Glutamatergic neuron (in vitro differentiated cells): ENCODE measurements at regions not wholly inside any gene's neighbourhood (a gene's known extent, or its start where the extent isn't known, plus 50 kb on each side); places are given as distances from the start of the nearest gene placed in this dataset.
"Not testable (repeated sequence)": the region's sequence is repeated elsewhere in the genome, so short reads cannot be mapped to it uniquely, and the experiment has no call there.

Experiments used
- DNase-seq: peaks from one replicate; pipeline ENCODE4 v3.0.0; 2022
- H3K27ac Mint-ChIP-seq: one replicate; pipeline ENCODE4 v1.8.0; 2020; ENCODE audit warnings: mild to moderate bottlenecking, mixed read lengths, inconsistent platforms; ENCODE audit not compliant: unreplicated experiment
- H3K27me3 Mint-ChIP-seq: one replicate; pipeline ENCODE4 v1.8.0; 2020; ENCODE audit warnings: mild to moderate bottlenecking, moderate library complexity, mixed read lengths, inconsistent platforms; ENCODE audit not compliant: unreplicated experiment
- H3K36me3 Mint-ChIP-seq: one replicate; pipeline ENCODE4 v1.8.0; 2020; ENCODE audit warnings: mild to moderate bottlenecking, mixed read lengths, inconsistent platforms; ENCODE audit not compliant: unreplicated experiment
- H3K4me1 Mint-ChIP-seq: one replicate; pipeline ENCODE4 v1.8.0; 2020; ENCODE audit warnings: mild to moderate bottlenecking, low read depth, mixed read lengths, inconsistent platforms; ENCODE audit not compliant: unreplicated experiment
- H3K4me3 Mint-ChIP-seq: one replicate; pipeline ENCODE4 v1.8.0; 2020; ENCODE audit warnings: mild to moderate bottlenecking, mixed read lengths, inconsistent platforms; ENCODE audit not compliant: unreplicated experiment
- H3K9me3 Mint-ChIP-seq: one replicate; pipeline ENCODE4 v1.8.0; 2020; ENCODE audit warnings: mild to moderate bottlenecking, moderate library complexity, mixed read lengths, inconsistent platforms; ENCODE audit not compliant: unreplicated experiment
- CTCF ChIP-seq: fragments of 200-600 bp; sonication (generic); IDR thresholded peaks from one replicate; pipeline ENCODE4 v1.5.0; 2021; ENCODE audit not compliant: partially characterized antibody, unreplicated experiment

GRCh38 chr1:223019256-223019655 is 123.8 kb downstream of the TLR5 start:
- H3K9me3 Mint-ChIP-seq, result peaks cover 6% of the 10 kb centered on the region
- no peak overlapping the region for H3K27ac Mint-ChIP-seq
- no peak for TF ChIP-seq CTCF
- peaks cover 4% of the 10 kb centered on the region for H3K27me3 Mint-ChIP-seq
- H3K36me3 Mint-ChIP-seq, result peaks cover 3% of the 10 kb centered on the region
- DNase-seq, result no peak
- peaks cover 12% of the 10 kb centered on the region for H3K4me1 Mint-ChIP-seq
- H3K4me3 Mint-ChIP-seq, result no peak overlapping the region

- TF ChIP-seq CTCF, result no peak
- peaks cover 6% of the 10 kb centered on the region for H3K9me3 Mint-ChIP-seq
- H3K27me3 Mint-ChIP-seq, result peaks cover 4% of the 10 kb centered on the region
- no peak overlapping the region for H3K4me3 Mint-ChIP-seq
- H3K27ac Mint-ChIP-seq, result no peak overlapping the region
- H3K4me1 Mint-ChIP-seq, result peaks cover 12% of the 10 kb centered on the region
- DNase-seq, result no peak
- peaks cover 3% of the 10 kb centered on the region for H3K36me3 Mint-ChIP-seq
Measured at GRCh38 chr1:223020770-223021169, 122.3 kb downstream of the TLR5 start.

GRCh38 chr1:223022641-223023473 is 120.2 kb downstream of the TLR5 start:
- Mint-ChIP-seq H3K9me3 (peaks cover 6% of the 10 kb centered on the region), H3K36me3 (no peaks in the 10 kb centered on the region), H3K27ac (peak overlapping the region; percentile 28), H3K4me3 (no peak overlapping the region), H3K27me3 (peaks cover 5% of the 10 kb centered on the region), H3K4me1 (peaks cover 12% of the 10 kb centered on the region)
- peak; percentile 33 for DNase-seq
- TF ChIP-seq CTCF, result no peak

GRCh38 chr1:223023863-223024262 is 119.2 kb downstream of the TLR5 start:
- H3K4me1 Mint-ChIP-seq, result peaks cover 12% of the 10 kb centered on the region
- H3K27ac Mint-ChIP-seq, result no peak overlapping the region
- TF ChIP-seq CTCF, result no peak
- DNase-seq, result no peak
- H3K9me3 Mint-ChIP-seq, result peaks cover 8% of the 10 kb centered on the region
- peaks cover 7% of the 10 kb centered on the region for H3K27me3 Mint-ChIP-seq
- no peaks in the 10 kb centered on the region for H3K36me3 Mint-ChIP-seq
- no peak overlapping the region for H3K4me3 Mint-ChIP-seq

GRCh38 chr1:223024486-223024885 is 118.6 kb downstream of the TLR5 start:
- H3K4me3 Mint-ChIP-seq, H3K27ac Mint-ChIP-seq: not testable (repeated sequence)
- peaks cover 12% of the 10 kb centered on the region for H3K4me1 Mint-ChIP-seq

GRCh38 chr1:223025190-223025734 is 117.8 kb downstream of the TLR5 start:
- not testable (repeated sequence) for H3K9me3 Mint-ChIP-seq, H3K27ac Mint-ChIP-seq, H3K36me3 Mint-ChIP-seq, H3K4me3 Mint-ChIP-seq, DNase-seq, H3K27me3 Mint-ChIP-seq
- H3K4me1 Mint-ChIP-seq, result peaks cover 12% of the 10 kb centered on the region

More at GRCh38 chr1:223024486-223024885, 118.6 kb downstream of the TLR5 start:
- H3K9me3 Mint-ChIP-seq, H3K27me3 Mint-ChIP-seq, DNase-seq, H3K36me3 Mint-ChIP-seq: not testable (repeated sequence)

GRCh38 chr1:223026639-223027038 is 116.4 kb downstream of the TLR5 start:
- not testable (repeated sequence) for H3K27me3 Mint-ChIP-seq, H3K9me3 Mint-ChIP-seq, H3K36me3 Mint-ChIP-seq, H3K4me3 Mint-ChIP-seq, DNase-seq, H3K27ac Mint-ChIP-seq
- peaks cover 22% of the 10 kb centered on the region for H3K4me1 Mint-ChIP-seq
